Pancreas (tissue), 10 donors: ENCODE measurements at regions not wholly inside any gene's neighbourhood (a gene's known extent, or its start where the extent isn't known, plus 50 kb on each side); places are given as distances from the start of the nearest gene placed in this dataset.

Experiments used
- ATAC-seq, 4 donors: fragments of 200-7000 bp; cut with Tn5 transposase; one replicate each; pipeline versions ENCODE4 v1.8.0 to v1.9.1; 2020; ENCODE audit warnings: mild to moderate bottlenecking in 4 of 4, moderate library complexity in 4 of 4
- DNase-seq, 6 donors: peaks; one replicate each; pipeline ENCODE4 v3.0.0-alpha.2; 2020
- FAIRE-seq: peaks from 2 replicates; lab custom pipeline; 2012; peaks lifted over from hg19 to GRCh38; lab: Jason Lieb, UNC
- H3K27ac ChIP-seq, 4 donors: fragments of 200-600 bp; sonication (generic); 1 replicate in 3 of 4; 2 replicates in 1 of 4; pipeline versions ENCODE4 v1.5.0 to v1.8.0; 2020
- H3K27me3 ChIP-seq, 4 donors: fragments of 200-600 bp; one replicate each; pipeline ENCODE4 v1.8.0; 2021
- H3K36me3 ChIP-seq, 3 donors: fragments of 200-600 bp; sonication (generic) in 1 of 3; one replicate each; pipeline versions ENCODE4 v1.5.0 to v1.8.0; 2020 to 2021
- H3K4me1 ChIP-seq, 3 donors: fragments of 200-600 bp; one replicate each; pipeline ENCODE4 v1.8.0; 2021
- H3K4me3 ChIP-seq, 4 donors: fragments of 200-600 bp; sonication (generic) in 2 of 4; one replicate each; pipeline versions ENCODE4 v1.5.0 to v1.8.0; 2020 to 2021
- H3K9me3 ChIP-seq, 4 donors: fragments of 200-600 bp; one replicate each; pipeline ENCODE4 v1.8.0; 2021
- CTCF ChIP-seq, 4 donors: fragments of 200-600 bp; sonication (generic) in 3 of 4; IDR thresholded peaks; one replicate each; pipeline versions ENCODE4 v1.5.0 to v1.8.0; 2021; ENCODE audit warnings: antibody characterized with exemption in 4 of 4
- WGBS, 2 donors: extraction: QIAGEN DNeasy Blood & Tissue Kit; methylation state at CpG; one replicate each; pipeline ENCODE4 v1.1.7; 2013; 5-methylcytosine and 5-hydroxymethylcytosine counted together
- intact Hi-C, 3 donors: fragments of 100-400 bp; cut with DNase I; formaldehyde crosslinking; loops; one replicate each; pipeline versions ENCODE4 v1.11.1 to v1.14.2; 2022
- donor health status: healthy with polysubstance abuse.
- donor health status: DM: no; HTN: no; CAD: no; lungs with moderate emphysema.
- donor health status: DM: no; HTN: no; CAD: no.
- donor health status: control.
- donor health status: control.
- donor health status: Bipolar disorder and iron deficiency.
- donor health status: DM: yes; HTN: yes; CAD: no.
- donor health status: DM: no; HTN: no; CAD: no.
- donor health status: DM: no; HTN: no; CAD: no.
- donor health status: DM: yes; HTN: yes; CAD: no.

GRCh38 chr5:174910245-174910737 is 185.9 kb downstream of the MSX2 start:
- FAIRE-seq, result no peak
- WGBS, 2 donors, result 4% methylated on average over 17 of the region's 17 CpGs

GRCh38 chr5:174903172-174903732 is 178.9 kb downstream of the MSX2 start:
- ATAC-seq, result no peak
- DNase-seq, result no peak
- FAIRE-seq, result no peak
- H3K9me3 ChIP-seq, result no peaks in the 10 kb centered on the region
- H3K4me3 ChIP-seq, result no peak overlapping the region
- 70 to 74% methylated on average over 1 of the region's 1 CpG for WGBS, 2 donors
- intact Hi-C loops, result no loop called here
- no peak overlapping the region for H3K27ac ChIP-seq
- no peaks in the 10 kb centered on the region for H3K36me3 ChIP-seq
- no peak for TF ChIP-seq CTCF (IDR thresholded peaks at IDR 0.05)
- no peaks in the 10 kb centered on the region for H3K4me1 ChIP-seq
- no peaks in the 10 kb centered on the region for H3K27me3 ChIP-seq

More at GRCh38 chr5:174910245-174910737, 185.9 kb downstream of the MSX2 start:
- no peaks in the 10 kb centered on the region for H3K9me3 ChIP-seq
- TF ChIP-seq CTCF (IDR thresholded peaks at IDR 0.05), result peak; percentile 76 to 92 (median 88)
- H3K4me3 ChIP-seq, result peak overlapping the region in 1 of 4 donors; percentile 26
- no peaks in the 10 kb centered on the region for H3K27me3 ChIP-seq
- no peaks in the 10 kb centered on the region for H3K4me1 ChIP-seq
- no peaks in the 10 kb centered on the region for H3K36me3 ChIP-seq
- ATAC-seq (peak; percentile 83 to 100 (median 100)), DNase-seq (peak; percentile 48 to 89 (median 71))
- intact Hi-C loops, result no loop called here
- H3K27ac ChIP-seq, result no peak overlapping the region

GRCh38 chr5:174901336-174901735 is 177.0 kb downstream of the MSX2 start:
- Histone ChIP-seq H3K9me3 (no peaks in the 10 kb centered on the region), H3K27me3 (no peaks in the 10 kb centered on the region), H3K4me3 (no peak overlapping the region), H3K36me3 (no peaks in the 10 kb centered on the region), H3K27ac (no peak overlapping the region), H3K4me1 (no peaks in the 10 kb centered on the region)
- FAIRE-seq (no peak), ATAC-seq (no peak), DNase-seq (no peak)
- TF ChIP-seq CTCF (IDR thresholded peaks at IDR 0.05), result no peak
- WGBS, 2 donors, result 89 to 94% methylated on average over 19 of the region's 19 CpGs
- intact Hi-C loops, result no loop called here

- Histone ChIP-seq H3K9me3 (no peaks in the 10 kb centered on the region), H3K4me1 (no peaks in the 10 kb centered on the region), H3K27me3 (no peaks in the 10 kb centered on the region), H3K36me3 (no peaks in the 10 kb centered on the region), H3K27ac (no peak overlapping the region), H3K4me3 (no peak overlapping the region)
- ATAC-seq (no peak), FAIRE-seq (no peak), DNase-seq (no peak)
- no peak for TF ChIP-seq CTCF (IDR thresholded peaks at IDR 0.05)
- WGBS, 2 donors, result 70 to 75% methylated on average over 7 of the region's 7 CpGs
- intact Hi-C loops, result no loop called here
Measured at GRCh38 chr5:174900240-174900865, 176.0 kb downstream of the MSX2 start.
